Tibial nerve (tissue), 4 donors: ENCODE measurements at regions not wholly inside any gene's neighbourhood (a gene's known extent, or its start where the extent isn't known, plus 50 kb on each side); places are given as distances from the start of the nearest gene placed in this dataset.

ENCODE experiments used
- DNase-seq, 2 donors: peaks; one replicate each; pipeline ENCODE4 v3.0.0-alpha.2; 2019; ENCODE audit warnings: low spot score in 2 of 2
- H3K27ac ChIP-seq, 4 donors: fragments of 200-600 bp; sonication (generic) in 3 of 4; one replicate each; pipeline ENCODE4 v1.5.1; 2017 to 2019; ENCODE audit warnings: mild to moderate bottlenecking in 1 of 4
- H3K27me3 ChIP-seq, 2 donors: fragments of 200-600 bp; sonication (generic) in 1 of 2; one replicate each; pipeline versions ENCODE4 v1.5.1 to v1.6.0; 2017 to 2019
- H3K36me3 ChIP-seq, 3 donors: fragments of 200-600 bp; sonication (generic); one replicate each; pipeline ENCODE4 v1.5.1; 2018 to 2019
- H3K4me1 ChIP-seq, 4 donors: fragments of 200-600 bp; sonication (generic) in 3 of 4; one replicate each; pipeline ENCODE4 v1.5.1; 2017 to 2019
- H3K4me3 ChIP-seq, 4 donors: fragments of 200-600 bp; sonication (generic) in 3 of 4; one replicate each; pipeline ENCODE4 v1.5.1; 2017 to 2019; ENCODE audit warnings: mild to moderate bottlenecking in 1 of 4, moderate library complexity in 1 of 4
- H3K9me3 ChIP-seq, 4 donors: fragments of 200-600 bp; sonication (generic) in 3 of 4; one replicate each; pipeline ENCODE4 v1.5.1; 2017 to 2019
- EP300 ChIP-seq, 2 donors: sonication (generic); formaldehyde crosslinking; IDR thresholded peaks; one replicate each; pipeline ENCODE4 v1.6.1; 2017; ENCODE audit warnings: antibody characterized with exemption in 2 of 2, mild to moderate bottlenecking in 1 of 2
- POLR2A ChIP-seq, 2 donors: fragments of 450-650 bp; IDR thresholded peaks; one replicate each; pipeline ENCODE4 v1.6.1; 2017; ENCODE audit warnings: antibody characterized with exemption in 2 of 2, mild to moderate bottlenecking in 2 of 2, moderate library complexity in 2 of 2
- WGBS, 2 donors: methylation state at CpG; one replicate each; pipeline ENCODE4 v1.1.5; 2018; 5-methylcytosine and 5-hydroxymethylcytosine counted together
- TF ChIP-seq, protein P1 (sequence below), 5 experiments: fragments of 200-600 bp in 3 of 5; fragments of 450-650 bp in 2 of 5; sonication (generic) in 3 of 5; IDR thresholded peaks; one replicate each; pipeline ENCODE4 v1.5.1; 2016 to 2019; ENCODE audit warnings: antibody characterized with exemption in 5 of 5, mild to moderate bottlenecking in 3 of 5, moderate library complexity in 2 of 5

GRCh38 chr1:216804111-216804510, 80.9 kb upstream of the ESRRG start:
- WGBS, 2 donors, result 68 to 74% methylated on average over 7 of the region's 7 CpGs
- Histone ChIP-seq H3K4me3 (no peak overlapping the region), H3K36me3 (no peaks in the 10 kb centered on the region), H3K4me1 (no peaks in the 10 kb centered on the region), H3K27me3 (no peaks in the 10 kb centered on the region), H3K9me3 (no peaks in the 10 kb centered on the region), H3K27ac (no peak overlapping the region)
- TF ChIP-seq EP300 (IDR thresholded peaks at IDR 0.05), result no peak
- TF ChIP-seq POLR2A (IDR thresholded peaks at IDR 0.05), result no peak
- TF ChIP-seq, protein P1, sequence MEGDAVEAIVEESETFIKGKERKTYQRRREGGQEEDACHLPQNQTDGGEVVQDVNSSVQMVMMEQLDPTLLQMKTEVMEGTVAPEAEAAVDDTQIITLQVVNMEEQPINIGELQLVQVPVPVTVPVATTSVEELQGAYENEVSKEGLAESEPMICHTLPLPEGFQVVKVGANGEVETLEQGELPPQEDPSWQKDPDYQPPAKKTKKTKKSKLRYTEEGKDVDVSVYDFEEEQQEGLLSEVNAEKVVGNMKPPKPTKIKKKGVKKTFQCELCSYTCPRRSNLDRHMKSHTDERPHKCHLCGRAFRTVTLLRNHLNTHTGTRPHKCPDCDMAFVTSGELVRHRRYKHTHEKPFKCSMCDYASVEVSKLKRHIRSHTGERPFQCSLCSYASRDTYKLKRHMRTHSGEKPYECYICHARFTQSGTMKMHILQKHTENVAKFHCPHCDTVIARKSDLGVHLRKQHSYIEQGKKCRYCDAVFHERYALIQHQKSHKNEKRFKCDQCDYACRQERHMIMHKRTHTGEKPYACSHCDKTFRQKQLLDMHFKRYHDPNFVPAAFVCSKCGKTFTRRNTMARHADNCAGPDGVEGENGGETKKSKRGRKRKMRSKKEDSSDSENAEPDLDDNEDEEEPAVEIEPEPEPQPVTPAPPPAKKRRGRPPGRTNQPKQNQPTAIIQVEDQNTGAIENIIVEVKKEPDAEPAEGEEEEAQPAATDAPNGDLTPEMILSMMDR (IDR thresholded peaks at IDR 0.05), result no peak
- no peak for DNase-seq

GRCh38 chr1:216794586-216794985, 71.4 kb upstream of the ESRRG start:
- H3K9me3 ChIP-seq, result no peaks in the 10 kb centered on the region
- no peaks in the 10 kb centered on the region for H3K27me3 ChIP-seq
- no peak overlapping the region for H3K4me3 ChIP-seq
- H3K36me3 ChIP-seq, result no peaks in the 10 kb centered on the region
- TF ChIP-seq EP300 (IDR thresholded peaks at IDR 0.05), result no peak
- TF ChIP-seq, protein P1 (IDR thresholded peaks at IDR 0.05), result no peak
- no peak for TF ChIP-seq POLR2A (IDR thresholded peaks at IDR 0.05)
- no peak for DNase-seq
- H3K27ac ChIP-seq, result no peak overlapping the region
- no peaks in the 10 kb centered on the region for H3K4me1 ChIP-seq

- no peaks in the 10 kb centered on the region for H3K36me3 ChIP-seq
- 78 to 82% methylated on average over 4 of the region's 4 CpGs for WGBS, 2 donors
- DNase-seq, result no peak
- H3K4me1 ChIP-seq, result no peaks in the 10 kb centered on the region
- H3K4me3 ChIP-seq, result no peak overlapping the region
- no peaks in the 10 kb centered on the region for H3K27me3 ChIP-seq
- H3K27ac ChIP-seq, result no peak overlapping the region
- H3K9me3 ChIP-seq, result no peaks in the 10 kb centered on the region
- TF ChIP-seq EP300 (IDR thresholded peaks at IDR 0.05), result no peak
- TF ChIP-seq, protein P1 (IDR thresholded peaks at IDR 0.05), result no peak
- no peak for TF ChIP-seq POLR2A (IDR thresholded peaks at IDR 0.05)
Measured at GRCh38 chr1:216793973-216794372, 70.7 kb upstream of the ESRRG start.

GRCh38 chr1:216793303-216793702, 70.1 kb upstream of the ESRRG start:
- H3K27me3 ChIP-seq, result no peaks in the 10 kb centered on the region
- H3K4me3 ChIP-seq, result no peak overlapping the region
- DNase-seq, result no peak
- no peak overlapping the region for H3K27ac ChIP-seq
- H3K9me3 ChIP-seq, result no peaks in the 10 kb centered on the region
- no peaks in the 10 kb centered on the region for H3K4me1 ChIP-seq
- no peak for TF ChIP-seq POLR2A (IDR thresholded peaks at IDR 0.05)
- no peak for TF ChIP-seq EP300 (IDR thresholded peaks at IDR 0.05)
- TF ChIP-seq, protein P1 (IDR thresholded peaks at IDR 0.05), result no peak
- H3K36me3 ChIP-seq, result no peaks in the 10 kb centered on the region

GRCh38 chr1:216788671-216789070, 65.4 kb upstream of the ESRRG start:
- no peaks in the 10 kb centered on the region for H3K9me3 ChIP-seq
- DNase-seq, result no peak
- no peaks in the 10 kb centered on the region for H3K4me1 ChIP-seq
- H3K36me3 ChIP-seq, result no peaks in the 10 kb centered on the region
- H3K27ac ChIP-seq, result no peak overlapping the region
- H3K27me3 ChIP-seq, result no peaks in the 10 kb centered on the region
- TF ChIP-seq POLR2A (IDR thresholded peaks at IDR 0.05), result no peak
- no peak for TF ChIP-seq EP300 (IDR thresholded peaks at IDR 0.05)
- TF ChIP-seq, protein P1 (IDR thresholded peaks at IDR 0.05), result no peak
- H3K4me3 ChIP-seq, result no peak overlapping the region
- WGBS, 2 donors, result 94 to 95% methylated on average over 1 of the region's 1 CpG
